ENCODE measurements at regions not wholly inside any gene's neighbourhood (a gene's known extent, or its start where the extent isn't known, plus 50 kb on each side); places are given as distances from the start of the nearest gene placed in this dataset.

DNA sequence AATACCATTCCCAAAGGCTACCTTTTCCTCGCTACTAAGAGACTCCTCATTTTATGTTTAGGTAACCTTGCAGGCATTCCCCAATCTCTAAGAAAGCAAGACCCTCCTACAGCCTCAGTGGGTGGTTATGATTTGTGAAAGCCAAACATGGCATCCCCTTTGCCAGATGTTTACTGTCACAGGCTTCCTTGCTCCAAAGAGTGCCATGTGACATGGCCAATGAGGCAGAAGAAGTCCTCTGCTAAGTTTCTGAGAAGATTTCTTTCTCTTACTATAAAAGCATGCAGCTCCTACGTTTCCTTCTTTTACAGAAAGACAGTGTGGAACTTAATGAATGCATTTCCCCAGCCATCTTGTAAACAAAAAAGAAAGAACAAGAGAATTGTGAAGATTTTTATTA is 688.2 kb downstream of the TBC1D32 start:
- H3K36me3 ChIP-seq (ENCODE audit: low read depth): no peaks in the 10 kb centered on the region
- no peaks in the 10 kb centered on the region for H3K27me3 ChIP-seq (replicated peaks; ENCODE audit: insufficient read depth)
- H3K9me2 ChIP-seq (ENCODE audit: insufficient read depth): no peaks in the 10 kb centered on the region
- WGBS, 2 experiments (ENCODE audit: low coverage in 1 of 2, low lambda C conversion rate in 2 of 2, missing lambda C conversion rate in 2 of 2): 3 to 8% methylated on average over 2 of the region's 2 CpGs
- no peak overlapping the region for H3K4me3 ChIP-seq
- H3K4me1 ChIP-seq (ENCODE audit: insufficient read depth): no peaks in the 10 kb centered on the region
- H3K9ac ChIP-seq: no peak overlapping the region
- H3K9me3 ChIP-seq (ENCODE audit: low read depth): no peaks in the 10 kb centered on the region
- no peaks in the 10 kb centered on the region for H3F3A ChIP-seq (ENCODE audit: insufficient read depth)
- no peaks in the 10 kb centered on the region for H3K79me2 ChIP-seq (ENCODE audit: insufficient read depth)
- no peak overlapping the region for H2AFZ ChIP-seq
- H3K27ac ChIP-seq: no peak overlapping the region
- DNase-seq: no peak
- no peak overlapping the region for H3K4me2 ChIP-seq (ENCODE audit: unreplicated experiment)
- H4K20me1 ChIP-seq (ENCODE audit: insufficient read depth): no peaks in the 10 kb centered on the region
- in situ Hi-C loops (cut with MboI): no loop called here
- no peak for TF ChIP-seq EZH2 (IDR thresholded peaks at IDR 0.05; ENCODE audit: insufficient read depth, poor library complexity, severe bottlenecking)
- TF ChIP-seq EZH2phosphoT487 (IDR thresholded peaks at IDR 0.05; ENCODE audit: insufficient read depth, low read depth): no peak

- no peaks in the 10 kb centered on the region for H3K4me1 ChIP-seq (ENCODE audit: insufficient read depth)
- H3F3A ChIP-seq (ENCODE audit: insufficient read depth): no peaks in the 10 kb centered on the region
- H3K9me3 ChIP-seq (ENCODE audit: low read depth): peaks cover 4% of the 10 kb centered on the region
- H3K36me3 ChIP-seq (ENCODE audit: low read depth): no peaks in the 10 kb centered on the region
- in situ Hi-C loops (cut with MboI): no loop called here
- TF ChIP-seq EZH2 (IDR thresholded peaks at IDR 0.05; ENCODE audit: insufficient read depth, poor library complexity, severe bottlenecking) (no peak), EZH2phosphoT487 (IDR thresholded peaks at IDR 0.05; ENCODE audit: insufficient read depth, low read depth) (no peak)
- H4K20me1 ChIP-seq (ENCODE audit: insufficient read depth): no peaks in the 10 kb centered on the region
- WGBS, 2 experiments (ENCODE audit: low coverage in 1 of 2, low lambda C conversion rate in 2 of 2, missing lambda C conversion rate in 2 of 2): 7 to 9% methylated on average over 1 of the region's 1 CpG
- DNase-seq: no peak
- H3K79me2 ChIP-seq (ENCODE audit: insufficient read depth): no peaks in the 10 kb centered on the region
- H3K4me2 ChIP-seq (ENCODE audit: unreplicated experiment): no peak overlapping the region
- no peaks in the 10 kb centered on the region for H3K9me2 ChIP-seq (ENCODE audit: insufficient read depth)
- no peak overlapping the region for H3K4me3 ChIP-seq
- no peak overlapping the region for H2AFZ ChIP-seq
- H3K27me3 ChIP-seq (replicated peaks; ENCODE audit: insufficient read depth): no peaks in the 10 kb centered on the region
- H3K9ac ChIP-seq: no peak overlapping the region
- no peak overlapping the region for H3K27ac ChIP-seq
Observed at GRCh38 chr6:120632975-120633374, 701.3 kb downstream of the TBC1D32 start.

- no peak overlapping the region for H3K9ac ChIP-seq
- no peak overlapping the region for H3K4me3 ChIP-seq
- no peak overlapping the region for H3K4me2 ChIP-seq (ENCODE audit: unreplicated experiment)
- no peak overlapping the region for H3K27ac ChIP-seq
- in situ Hi-C loops (cut with MboI): no loop called here
- TF ChIP-seq EZH2 (IDR thresholded peaks at IDR 0.05; ENCODE audit: insufficient read depth, poor library complexity, severe bottlenecking) (no peak), EZH2phosphoT487 (IDR thresholded peaks at IDR 0.05; ENCODE audit: insufficient read depth, low read depth) (no peak)
- H3K9me3 ChIP-seq (ENCODE audit: low read depth): peaks cover 4% of the 10 kb centered on the region
- H3K36me3 ChIP-seq (ENCODE audit: low read depth): no peaks in the 10 kb centered on the region
- no peaks in the 10 kb centered on the region for H3F3A ChIP-seq (ENCODE audit: insufficient read depth)
- no peak for DNase-seq
- no peak overlapping the region for H2AFZ ChIP-seq
- no peaks in the 10 kb centered on the region for H3K79me2 ChIP-seq (ENCODE audit: insufficient read depth)
- WGBS, 2 experiments (ENCODE audit: low coverage in 1 of 2, low lambda C conversion rate in 2 of 2, missing lambda C conversion rate in 2 of 2): 60 to 66% methylated on average over 3 of the region's 3 CpGs
- no peaks in the 10 kb centered on the region for H3K9me2 ChIP-seq (ENCODE audit: insufficient read depth)
- H4K20me1 ChIP-seq (ENCODE audit: insufficient read depth): no peaks in the 10 kb centered on the region
- H3K27me3 ChIP-seq (replicated peaks; ENCODE audit: insufficient read depth): no peaks in the 10 kb centered on the region
- no peaks in the 10 kb centered on the region for H3K4me1 ChIP-seq (ENCODE audit: insufficient read depth)
Observed at GRCh38 chr6:120627612-120628011, 706.7 kb downstream of the TBC1D32 start.

GRCh38 chr6:120622127-120622631 is 712.1 kb downstream of the TBC1D32 start:
- no peak overlapping the region for H2AFZ ChIP-seq
- H3K4me3 ChIP-seq: no peak overlapping the region
- in situ Hi-C loops (cut with MboI): no loop called here
- no peak overlapping the region for H3K4me2 ChIP-seq (ENCODE audit: unreplicated experiment)
- H3K27me3 ChIP-seq (replicated peaks; ENCODE audit: insufficient read depth): no peaks in the 10 kb centered on the region
- H3F3A ChIP-seq (ENCODE audit: insufficient read depth): no peaks in the 10 kb centered on the region
- H3K36me3 ChIP-seq (ENCODE audit: low read depth): no peaks in the 10 kb centered on the region
- DNase-seq: no peak
- no peaks in the 10 kb centered on the region for H3K4me1 ChIP-seq (ENCODE audit: insufficient read depth)
- H3K27ac ChIP-seq: no peak overlapping the region
- H3K79me2 ChIP-seq (ENCODE audit: insufficient read depth): no peaks in the 10 kb centered on the region
- H3K9ac ChIP-seq: no peak overlapping the region
- TF ChIP-seq EZH2phosphoT487 (IDR thresholded peaks at IDR 0.05; ENCODE audit: insufficient read depth, low read depth): no peak
- TF ChIP-seq EZH2 (IDR thresholded peaks at IDR 0.05; ENCODE audit: insufficient read depth, poor library complexity, severe bottlenecking): no peak
- H4K20me1 ChIP-seq (ENCODE audit: insufficient read depth): no peaks in the 10 kb centered on the region
- H3K9me2 ChIP-seq (ENCODE audit: insufficient read depth): no peaks in the 10 kb centered on the region
- 0 to 9% methylated on average over 1 of the region's 1 CpG for WGBS, 2 experiments (ENCODE audit: low coverage in 1 of 2, low lambda C conversion rate in 2 of 2, missing lambda C conversion rate in 2 of 2)
- no peaks in the 10 kb centered on the region for H3K9me3 ChIP-seq (ENCODE audit: low read depth)

DNA sequence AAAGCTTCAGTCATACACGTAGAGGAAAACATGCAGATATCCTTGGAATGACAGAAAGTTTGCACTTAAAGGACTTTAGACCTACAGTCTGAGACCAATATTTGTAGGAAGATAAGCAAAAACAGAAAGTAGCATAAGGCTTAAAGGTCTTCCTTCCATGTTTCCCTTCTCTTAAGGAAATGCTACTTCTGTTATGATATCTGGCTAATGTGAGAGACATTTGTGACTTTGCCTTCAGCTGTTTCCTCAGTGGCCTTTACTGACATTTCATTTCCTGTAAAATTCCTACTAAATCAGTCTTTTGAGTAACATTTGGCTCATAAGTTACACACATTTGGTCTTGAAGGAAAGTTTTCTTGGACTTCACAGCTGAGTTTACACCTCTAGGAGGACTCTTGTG is 713.4 kb downstream of the TBC1D32 start:
- TF ChIP-seq EZH2phosphoT487 (IDR thresholded peaks at IDR 0.05; ENCODE audit: insufficient read depth, low read depth) (no peak), EZH2 (IDR thresholded peaks at IDR 0.05; ENCODE audit: insufficient read depth, poor library complexity, severe bottlenecking) (no peak)
- Histone ChIP-seq H2AFZ (no peak overlapping the region), H3K36me3 (ENCODE audit: low read depth) (no peaks in the 10 kb centered on the region), H3K27me3 (replicated peaks; ENCODE audit: insufficient read depth) (no peaks in the 10 kb centered on the region), H3K4me2 (ENCODE audit: unreplicated experiment) (no peak overlapping the region), H3K9me3 (ENCODE audit: low read depth) (no peaks in the 10 kb centered on the region), H3K4me1 (ENCODE audit: insufficient read depth) (no peaks in the 10 kb centered on the region), H3K9ac (no peak overlapping the region), H3K4me3 (no peak overlapping the region), H3K9me2 (ENCODE audit: insufficient read depth) (no peaks in the 10 kb centered on the region), H3K27ac (no peak overlapping the region), H3F3A (ENCODE audit: insufficient read depth) (no peaks in the 10 kb centered on the region), H3K79me2 (ENCODE audit: insufficient read depth) (no peaks in the 10 kb centered on the region), H4K20me1 (ENCODE audit: insufficient read depth) (no peaks in the 10 kb centered on the region)
- DNase-seq: no peak
- in situ Hi-C loops (cut with MboI): no loop called here
- 9 to 17% methylated on average over 1 of the region's 1 CpG for WGBS, 2 experiments (ENCODE audit: low coverage in 1 of 2, low lambda C conversion rate in 2 of 2, missing lambda C conversion rate in 2 of 2)
